Activated naive CD8-positive, alpha-beta T cell treated with anti-CD3 and anti-CD28 coated beads, Interleukin-2, amount 50 U/mL, for 24 hours (primary cell): ENCODE measurements at regions not wholly inside any gene's neighbourhood (a gene's known extent, or its start where the extent isn't known, plus 50 kb on each side); places are given as distances from the start of the nearest gene placed in this dataset.

Experiments
- ATAC-seq: fragments of 150-1000 bp; cut with Tn5 transposase; one replicate; pipeline ENCODE4 v1.10.0; 2021
- DNase-seq: peaks from one replicate; pipeline ENCODE4 v3.0.0; 2021
- H3K27ac Mint-ChIP-seq: one replicate; pipeline ENCODE4 v1.8.0; 2021; ENCODE audit warnings: mild to moderate bottlenecking, mixed read lengths
- H3K27me3 Mint-ChIP-seq: one replicate; pipeline ENCODE4 v1.8.0; 2021; ENCODE audit warnings: mixed read lengths
- H3K36me3 Mint-ChIP-seq: one replicate; pipeline ENCODE4 v1.8.0; 2021; ENCODE audit warnings: low read depth, mixed read lengths
- H3K4me1 Mint-ChIP-seq: one replicate; pipeline ENCODE4 v1.8.0; 2021; ENCODE audit warnings: mixed read lengths
- H3K4me3 Mint-ChIP-seq: one replicate; pipeline ENCODE4 v1.8.0; 2021; ENCODE audit warnings: mild to moderate bottlenecking, moderate library complexity, mixed read lengths
- H3K9me3 Mint-ChIP-seq: one replicate; pipeline ENCODE4 v1.8.0; 2021; ENCODE audit warnings: mixed read lengths

DNA sequence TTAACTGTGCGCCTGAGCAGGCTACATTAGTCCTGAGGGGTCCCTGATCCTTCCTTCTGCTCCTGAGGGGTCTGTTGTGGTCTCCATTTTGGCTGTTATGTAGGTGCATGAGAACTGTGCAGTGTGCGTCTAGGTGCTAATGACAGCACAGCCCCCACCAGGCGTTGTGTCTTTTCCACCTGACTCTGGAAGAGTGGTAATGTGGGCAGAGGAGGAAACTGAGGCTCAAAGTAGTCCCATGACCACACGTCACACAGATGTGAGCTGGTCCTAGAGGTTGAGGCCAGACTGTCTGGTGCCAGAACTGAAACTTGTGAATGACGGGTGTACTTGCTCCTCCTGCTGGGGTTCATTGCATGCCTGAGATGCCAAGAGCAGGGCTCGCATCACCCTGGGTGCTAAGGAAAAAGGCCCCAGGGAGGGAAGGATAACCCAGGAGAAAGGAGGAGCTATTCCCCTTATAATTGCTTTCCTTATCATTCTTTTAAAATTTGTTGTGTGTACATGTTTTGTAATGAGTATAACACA, 111.8 kb downstream of the SLC25A47 start:
- DNase-seq, result no peak
- no peaks in the 10 kb centered on the region for H3K9me3 Mint-ChIP-seq
- H3K27me3 Mint-ChIP-seq, result no peaks in the 10 kb centered on the region
- ATAC-seq, result no peak
- H3K4me1 Mint-ChIP-seq, result peaks cover 22% of the 10 kb centered on the region
- no peak overlapping the region for H3K27ac Mint-ChIP-seq
- no peak overlapping the region for H3K4me3 Mint-ChIP-seq
- H3K36me3 Mint-ChIP-seq, result no peaks in the 10 kb centered on the region

DNA sequence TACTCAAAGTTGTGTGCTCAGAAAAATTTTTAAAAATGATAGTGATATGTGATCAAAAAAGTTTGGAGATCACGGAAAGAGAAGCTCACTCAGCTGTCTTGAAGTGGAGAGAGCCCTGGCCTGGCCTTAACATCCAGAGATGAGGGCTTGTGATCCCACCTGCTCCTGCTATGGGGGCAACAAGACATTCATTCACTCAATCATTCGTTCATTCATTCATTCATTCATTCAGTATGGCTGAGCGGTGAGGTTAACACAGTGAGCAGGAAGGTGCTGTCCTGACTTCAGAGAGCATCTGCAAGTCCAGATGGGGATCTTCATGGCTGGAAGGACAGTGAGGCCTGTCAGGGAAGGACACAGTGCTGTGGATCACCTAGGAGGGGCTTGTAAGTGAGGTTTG, 112.3 kb downstream of the SLC25A47 start:
- Mint-ChIP-seq H3K27me3 (no peaks in the 10 kb centered on the region), H3K4me3 (no peak overlapping the region), H3K36me3 (no peaks in the 10 kb centered on the region), H3K9me3 (no peaks in the 10 kb centered on the region), H3K4me1 (peaks cover 27% of the 10 kb centered on the region), H3K27ac (no peak overlapping the region)
- DNase-seq (no peak), ATAC-seq (no peak)

DNA sequence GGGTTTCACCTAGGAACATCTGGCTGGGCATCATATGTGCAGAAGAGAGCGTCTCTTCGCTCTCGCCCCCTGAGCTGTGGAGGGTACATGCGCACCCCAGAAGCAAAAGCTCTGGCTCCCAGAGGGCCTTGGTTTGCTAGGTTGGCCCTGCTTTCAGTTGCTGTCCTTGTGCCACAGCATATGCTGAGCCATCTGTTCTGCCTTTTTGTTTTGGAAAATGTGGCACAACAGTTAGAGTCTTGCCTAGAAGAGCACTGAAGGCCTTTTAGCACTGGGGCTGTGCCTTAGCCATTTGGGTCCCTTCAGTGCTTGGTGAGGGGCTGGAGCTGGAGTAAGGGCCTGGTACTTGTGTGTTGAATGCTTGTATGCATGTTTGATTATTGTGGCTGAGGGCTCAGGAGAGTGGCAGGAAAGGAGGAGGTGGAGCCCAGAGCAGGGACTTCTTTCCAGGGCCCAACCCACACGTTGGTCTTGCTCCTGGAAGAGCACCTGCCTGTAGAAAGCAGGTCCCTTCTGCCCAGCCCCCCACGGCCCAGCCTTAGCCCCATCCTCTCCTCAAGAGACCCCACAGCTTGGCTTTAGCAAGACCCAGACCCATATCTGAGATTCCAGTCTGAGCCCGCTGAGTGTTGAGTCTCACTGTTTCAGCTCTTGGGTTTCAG, 113.7 kb downstream of the SLC25A47 start:
- Mint-ChIP-seq H3K4me3 (no peak overlapping the region), H3K9me3 (no peaks in the 10 kb centered on the region), H3K27ac (no peak overlapping the region), H3K27me3 (no peaks in the 10 kb centered on the region), H3K4me1 (peaks cover 38% of the 10 kb centered on the region), H3K36me3 (no peaks in the 10 kb centered on the region)
- ATAC-seq (no peak), DNase-seq (no peak)

DNA sequence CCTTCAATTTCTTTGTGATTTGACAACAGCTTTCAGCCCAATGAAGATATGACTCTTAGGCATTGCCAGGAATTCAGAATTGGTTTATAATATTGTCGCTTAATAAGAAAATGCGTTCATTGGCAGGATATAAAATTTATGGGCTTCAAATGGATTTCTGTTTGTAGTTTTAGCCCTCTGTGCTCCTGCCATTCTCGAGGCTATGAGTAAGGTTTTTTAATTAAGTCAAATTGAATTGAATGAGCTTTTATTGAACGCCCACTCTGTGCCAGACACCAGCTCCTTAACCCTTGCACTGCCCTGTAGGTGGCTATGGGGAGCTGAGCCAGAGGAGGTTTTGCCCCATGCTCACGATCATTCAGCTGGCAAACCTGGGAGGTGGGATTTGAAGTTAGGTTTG, 115.1 kb downstream of the SLC25A47 start:
- H3K36me3 Mint-ChIP-seq, result no peaks in the 10 kb centered on the region
- no peak overlapping the region for H3K4me3 Mint-ChIP-seq
- DNase-seq, result no peak
- peaks cover 38% of the 10 kb centered on the region for H3K4me1 Mint-ChIP-seq
- H3K27me3 Mint-ChIP-seq, result no peaks in the 10 kb centered on the region
- no peaks in the 10 kb centered on the region for H3K9me3 Mint-ChIP-seq
- no peak for ATAC-seq
- H3K27ac Mint-ChIP-seq, result no peak overlapping the region

DNA sequence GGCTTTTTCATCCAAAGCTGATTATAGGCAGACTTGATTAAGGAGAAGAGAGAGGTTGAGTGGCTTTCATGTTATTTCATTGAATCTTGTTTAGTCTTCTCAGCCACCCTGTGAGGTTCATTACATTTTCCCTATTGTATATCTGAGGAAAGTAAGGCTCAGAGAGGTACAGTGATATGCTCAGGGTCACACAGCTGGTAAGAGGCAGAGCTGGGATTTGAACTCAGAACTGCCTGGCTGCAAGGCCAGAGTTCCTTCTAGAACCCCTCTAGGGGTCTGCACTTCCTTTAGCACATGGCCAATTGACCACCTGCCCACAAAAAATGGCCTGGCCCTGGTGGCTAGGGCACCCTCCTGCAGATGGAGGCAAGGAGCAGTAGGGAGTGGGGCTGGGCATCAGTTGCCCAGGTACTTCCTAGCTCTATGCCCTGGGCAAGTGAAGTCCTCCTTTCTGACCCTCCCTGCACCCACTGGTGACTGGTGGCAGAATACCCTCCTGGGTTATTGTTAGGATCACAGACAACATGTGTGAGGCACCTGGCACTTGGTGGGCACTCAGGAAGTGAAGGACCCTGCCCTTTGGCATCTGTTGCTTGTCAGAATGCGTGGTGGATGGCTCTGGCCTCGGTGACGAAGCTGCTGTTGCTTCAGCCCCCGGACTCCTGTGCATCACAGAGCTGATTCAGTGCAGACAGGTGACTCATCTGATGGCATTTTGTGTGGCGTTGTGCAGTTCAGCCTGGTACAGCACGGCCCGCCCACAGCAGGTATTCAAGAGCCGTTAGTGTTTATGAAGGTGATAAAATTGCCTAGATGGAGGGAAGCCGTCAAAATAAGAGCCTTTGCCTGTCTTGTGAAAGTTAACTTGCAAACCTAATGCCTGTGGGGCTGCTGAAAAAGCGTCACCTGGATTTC, 115.8 kb downstream of the SLC25A47 start:
- Mint-ChIP-seq H3K36me3 (no peaks in the 10 kb centered on the region), H3K27ac (peak overlapping the region; percentile 33), H3K4me1 (peaks cover 38% of the 10 kb centered on the region), H3K27me3 (no peaks in the 10 kb centered on the region), H3K4me3 (no peak overlapping the region), H3K9me3 (no peaks in the 10 kb centered on the region)
- ATAC-seq (peak; percentile 97), DNase-seq (peak; percentile 64)

DNA sequence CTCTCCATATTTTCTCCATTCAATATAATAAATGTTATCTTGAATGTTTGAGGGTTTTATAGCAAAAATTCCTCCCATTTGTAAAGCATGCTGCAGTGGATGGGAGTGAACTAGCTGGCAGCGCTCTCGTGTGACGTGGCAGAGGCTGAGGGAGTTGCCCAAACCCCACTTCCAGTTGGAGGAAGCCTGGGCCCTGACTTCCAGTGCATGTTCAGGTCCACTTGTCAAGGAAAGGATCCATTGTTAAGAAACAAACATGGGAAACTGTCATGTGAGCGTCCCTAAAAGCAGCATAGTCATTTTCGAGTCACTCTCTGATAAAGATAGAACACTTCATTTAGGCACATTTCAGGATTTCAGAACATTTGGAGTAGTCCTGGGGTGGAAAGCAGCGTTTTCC, 116.6 kb downstream of the SLC25A47 start:
- no peaks in the 10 kb centered on the region for H3K36me3 Mint-ChIP-seq

DNA sequence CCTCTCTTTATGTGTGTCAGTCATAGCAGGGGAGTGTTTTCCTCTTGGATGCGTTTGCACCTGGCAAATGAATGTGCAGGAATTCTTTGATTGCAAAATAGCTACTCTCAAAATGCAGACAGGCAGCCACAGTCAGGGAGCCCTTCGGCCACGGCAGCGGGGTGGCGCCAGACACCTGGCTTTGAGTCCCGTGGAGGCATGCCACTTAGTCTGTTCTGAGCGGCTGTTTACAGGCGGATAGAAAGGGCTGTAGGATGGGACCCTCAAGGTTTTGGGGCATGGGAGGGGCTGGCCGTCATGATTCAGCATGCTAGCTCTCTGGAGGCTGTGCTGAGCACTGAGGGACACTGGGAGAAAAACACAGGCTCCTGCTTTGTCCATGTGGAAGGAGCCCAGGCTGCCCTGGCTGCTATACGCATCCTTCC, 117.1 kb downstream of the SLC25A47 start:
- H3K27ac Mint-ChIP-seq, result no peak overlapping the region
- DNase-seq, result peak; percentile 43
- no peak overlapping the region for H3K4me3 Mint-ChIP-seq

More for the DNA sequence above, 116.6 kb downstream of the SLC25A47 start:
- Mint-ChIP-seq H3K4me1 (peaks cover 36% of the 10 kb centered on the region), H3K27ac (no peak overlapping the region), H3K9me3 (no peaks in the 10 kb centered on the region), H3K27me3 (no peaks in the 10 kb centered on the region), H3K4me3 (no peak overlapping the region)
- DNase-seq, result no peak
- ATAC-seq, result no peak

DNA sequence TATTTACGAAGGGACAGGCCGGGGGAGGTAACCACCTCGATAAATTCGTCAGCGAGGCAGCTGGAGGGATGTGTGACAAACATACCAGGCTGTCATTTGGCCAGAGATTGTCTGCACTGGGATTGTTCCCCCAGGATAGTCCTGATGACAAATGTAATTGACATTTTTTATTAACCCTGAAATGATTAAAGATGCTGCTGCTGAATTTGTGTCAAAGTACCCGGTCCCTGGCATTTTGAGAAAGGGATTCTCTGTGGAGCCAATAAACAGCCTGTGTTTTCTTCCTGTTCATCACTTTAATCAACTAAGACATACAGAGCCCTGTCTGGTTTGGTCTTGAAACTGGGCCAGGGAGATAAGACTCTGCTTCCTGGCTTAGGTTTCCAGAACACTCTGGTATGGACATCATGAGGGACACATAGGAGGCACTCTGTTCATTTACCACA, 117.6 kb downstream of the SLC25A47 start:
- H3K27ac Mint-ChIP-seq, result no peak overlapping the region
- no peaks in the 10 kb centered on the region for H3K27me3 Mint-ChIP-seq
- ATAC-seq, result no peak
- DNase-seq, result no peak
- H3K4me1 Mint-ChIP-seq, result peaks cover 35% of the 10 kb centered on the region
- H3K36me3 Mint-ChIP-seq, result no peaks in the 10 kb centered on the region
- H3K4me3 Mint-ChIP-seq, result no peak overlapping the region
- no peaks in the 10 kb centered on the region for H3K9me3 Mint-ChIP-seq

More for the DNA sequence above, 117.1 kb downstream of the SLC25A47 start:
- peak; percentile 41 for ATAC-seq
- H3K36me3 Mint-ChIP-seq, result no peaks in the 10 kb centered on the region
- no peaks in the 10 kb centered on the region for H3K27me3 Mint-ChIP-seq
- no peaks in the 10 kb centered on the region for H3K9me3 Mint-ChIP-seq
- peaks cover 35% of the 10 kb centered on the region for H3K4me1 Mint-ChIP-seq

DNA sequence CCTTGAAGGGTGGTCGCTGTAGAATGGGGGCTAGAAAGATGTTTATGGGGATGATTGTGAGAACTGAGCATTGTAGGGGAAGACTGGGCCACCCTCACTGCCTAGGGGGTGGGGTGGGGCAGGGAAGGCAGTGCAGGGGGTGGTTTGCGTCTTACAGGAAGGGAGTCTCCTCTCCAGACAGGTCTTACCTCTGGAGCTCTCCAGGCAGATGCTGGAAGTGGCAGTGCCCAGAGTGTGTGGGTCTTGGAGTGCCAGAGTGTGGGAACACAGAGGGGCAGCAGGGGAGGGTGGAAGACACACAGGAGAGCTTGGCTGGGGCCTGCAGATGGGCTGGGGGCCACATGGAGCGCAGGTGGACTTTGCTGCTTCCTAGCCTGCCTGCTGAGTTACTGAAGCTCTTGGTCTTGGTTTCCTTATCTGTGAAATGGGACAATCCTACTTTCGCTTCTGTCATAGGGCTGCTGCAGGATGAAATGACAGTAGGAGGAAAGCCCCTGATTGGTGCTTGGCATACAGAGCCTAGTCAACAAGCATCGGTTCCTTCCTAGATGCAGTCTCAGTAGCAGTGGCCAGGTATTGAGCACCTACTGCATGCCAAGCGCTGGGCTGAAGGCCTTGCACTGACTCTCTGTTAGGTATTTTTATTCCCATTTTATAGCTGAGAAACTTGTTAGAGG, 118.3 kb downstream of the SLC25A47 start:
- ATAC-seq (no peak), DNase-seq (no peak)
- H3K4me1 Mint-ChIP-seq, result peaks cover 35% of the 10 kb centered on the region
- no peak overlapping the region for H3K4me3 Mint-ChIP-seq
- no peaks in the 10 kb centered on the region for H3K36me3 Mint-ChIP-seq
- H3K27ac Mint-ChIP-seq, result no peak overlapping the region
- no peaks in the 10 kb centered on the region for H3K9me3 Mint-ChIP-seq
- no peaks in the 10 kb centered on the region for H3K27me3 Mint-ChIP-seq

DNA sequence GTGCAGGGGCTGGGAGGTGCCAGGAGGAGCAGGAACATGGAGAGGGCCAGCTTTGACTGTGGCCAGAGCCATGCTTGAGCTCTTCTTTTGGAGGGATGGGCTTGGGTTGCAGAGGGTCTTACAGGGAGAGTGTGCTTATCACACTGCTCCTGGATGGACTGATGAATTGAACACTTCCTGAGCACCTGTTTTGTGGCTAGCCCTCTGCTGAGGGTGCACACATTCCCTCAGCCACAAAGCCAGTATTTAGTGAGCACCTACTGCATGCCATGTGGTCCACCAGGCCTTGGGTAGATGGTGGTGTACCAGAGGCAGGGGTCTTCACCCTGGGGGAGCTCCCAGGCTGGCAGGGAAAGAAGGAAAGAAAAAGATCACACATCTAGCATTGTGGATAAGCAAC, 118.9 kb downstream of the SLC25A47 start:
- Mint-ChIP-seq H3K9me3 (no peaks in the 10 kb centered on the region), H3K27ac (no peak overlapping the region), H3K27me3 (no peaks in the 10 kb centered on the region), H3K4me3 (no peak overlapping the region), H3K36me3 (no peaks in the 10 kb centered on the region), H3K4me1 (peaks cover 38% of the 10 kb centered on the region)
- DNase-seq (no peak), ATAC-seq (no peak)

DNA sequence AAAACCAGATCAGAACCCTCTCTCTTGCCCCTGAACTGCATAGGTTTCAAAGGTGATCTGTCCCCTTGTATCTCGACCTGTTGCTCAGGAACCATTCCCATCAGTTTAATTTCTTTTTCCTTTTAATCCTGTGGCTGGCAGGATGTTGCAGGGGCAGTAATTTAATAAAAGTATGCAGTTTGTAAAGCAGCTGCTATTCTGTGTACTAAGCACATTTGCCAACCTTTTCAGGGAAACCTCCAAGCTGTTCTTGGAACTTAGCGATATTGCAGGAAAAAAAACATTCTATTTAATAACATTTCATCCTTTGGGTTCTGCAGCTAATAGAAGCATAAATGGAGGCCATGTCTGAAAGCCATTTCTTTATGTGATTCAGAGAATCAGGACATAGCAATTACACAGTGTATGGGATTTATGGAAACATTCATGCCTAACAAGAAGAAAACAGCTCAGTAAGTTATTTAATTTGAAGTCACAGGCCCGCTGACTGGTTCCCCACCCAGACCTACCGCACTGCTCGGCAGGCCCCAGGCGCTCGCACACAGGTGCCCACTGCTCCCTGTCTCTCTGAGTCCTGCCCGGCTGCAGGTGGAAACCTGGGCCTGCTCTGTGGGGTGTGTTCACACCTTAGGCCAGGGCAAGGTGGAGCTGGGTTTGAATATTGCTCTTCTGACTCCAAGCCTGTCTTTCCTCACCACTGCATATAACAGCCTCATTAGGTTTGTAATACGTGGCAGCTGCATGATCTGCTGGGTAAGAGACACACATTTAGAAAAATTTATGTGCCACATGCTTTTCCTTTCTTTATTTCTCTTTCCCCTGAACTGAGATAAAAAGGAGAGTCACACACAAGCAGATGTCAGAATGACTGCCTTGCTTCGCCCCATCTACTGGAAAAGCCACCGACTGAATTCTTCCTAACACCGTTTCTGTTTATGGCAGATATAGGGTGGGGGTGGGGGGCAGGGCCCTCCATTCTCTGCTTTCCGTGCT, 119.7 kb downstream of the SLC25A47 start:
- Mint-ChIP-seq H3K9me3 (no peaks in the 10 kb centered on the region), H3K36me3 (no peaks in the 10 kb centered on the region), H3K27ac (no peak overlapping the region), H3K4me1 (peaks cover 44% of the 10 kb centered on the region), H3K4me3 (no peak overlapping the region), H3K27me3 (no peaks in the 10 kb centered on the region)
- no peak for ATAC-seq
- DNase-seq, result no peak

DNA sequence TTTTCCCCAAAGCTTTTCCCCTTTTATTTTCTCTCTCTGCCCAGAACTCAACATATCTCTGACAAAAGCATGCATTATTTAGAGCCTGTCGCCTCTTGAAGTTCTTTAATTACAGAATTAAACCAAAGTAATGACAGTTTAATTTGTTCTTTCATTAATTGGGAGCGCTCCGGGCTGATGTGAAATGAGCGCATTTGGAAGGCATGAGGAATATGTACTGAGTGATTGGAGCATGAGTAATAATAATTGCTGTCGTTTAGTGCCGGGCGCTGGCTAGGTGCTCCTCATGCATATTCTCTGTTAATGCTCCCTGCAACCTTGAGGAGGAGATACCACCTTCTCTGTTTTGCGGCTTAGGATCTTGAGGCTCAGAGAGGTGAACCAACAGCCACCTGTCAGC, 120.5 kb downstream of the SLC25A47 start:
- no peak for DNase-seq
- H3K27me3 Mint-ChIP-seq, result no peaks in the 10 kb centered on the region
- H3K27ac Mint-ChIP-seq, result no peak overlapping the region
- H3K4me3 Mint-ChIP-seq, result no peak overlapping the region
- H3K9me3 Mint-ChIP-seq, result no peaks in the 10 kb centered on the region
- no peak for ATAC-seq
- peaks cover 42% of the 10 kb centered on the region for H3K4me1 Mint-ChIP-seq
- H3K36me3 Mint-ChIP-seq, result no peaks in the 10 kb centered on the region

DNA sequence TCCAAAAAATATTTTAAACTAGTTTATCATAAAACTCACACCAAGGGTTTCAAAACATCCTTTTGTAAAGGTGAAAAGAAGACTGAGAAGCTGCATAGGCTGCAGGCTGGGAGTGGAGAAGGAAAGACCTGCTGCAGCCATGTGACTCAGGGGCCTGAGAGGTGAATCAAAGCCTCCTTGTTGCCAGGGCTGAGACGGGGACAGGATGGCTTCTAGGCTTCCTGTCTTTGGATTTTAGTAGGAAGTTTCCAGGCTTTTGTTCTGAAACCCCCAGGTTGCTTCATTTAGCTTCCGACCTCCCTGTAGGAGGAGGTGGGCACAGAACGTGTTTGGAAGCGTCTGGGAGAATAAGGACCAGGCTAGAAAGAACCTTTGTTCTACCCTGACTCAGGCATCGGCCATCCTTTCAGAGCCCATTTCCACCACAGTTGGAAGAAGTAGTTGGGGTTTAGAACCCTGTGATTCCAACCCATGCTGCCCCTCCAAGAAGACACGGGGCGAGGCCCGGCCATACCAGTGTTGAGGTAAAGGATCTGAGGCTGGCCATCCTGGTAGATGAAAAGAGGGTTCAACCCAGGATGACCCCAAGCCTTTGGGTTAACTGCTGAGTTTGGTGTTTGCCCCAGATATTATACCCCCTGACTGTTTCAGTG, 122.4 kb downstream of the SLC25A47 start:
- ATAC-seq (no peak), DNase-seq (no peak)
- Mint-ChIP-seq H3K27me3 (no peaks in the 10 kb centered on the region), H3K9me3 (no peaks in the 10 kb centered on the region), H3K4me3 (no peak overlapping the region), H3K36me3 (no peaks in the 10 kb centered on the region), H3K27ac (no peak overlapping the region), H3K4me1 (peaks cover 22% of the 10 kb centered on the region)
